ENCODE measurements at regions not wholly inside any gene's neighbourhood (a gene's known extent, or its start where the extent isn't known, plus 50 kb on each side); places are given as distances from the start of the nearest gene placed in this dataset.

- no peak for TF ChIP-seq NFIC (IDR thresholded peaks at IDR 0.05)
- TF ChIP-seq EP300 (IDR thresholded peaks at IDR 0.05; ENCODE audit: borderline replicate concordance) = no peak
- no peak for TF ChIP-seq CREB1 (IDR thresholded peaks at IDR 0.05; ENCODE audit: low read depth)
- no peak for TF ChIP-seq TAF1 (IDR thresholded peaks at IDR 0.05; ENCODE audit: low read depth)
- TF ChIP-seq CEBPB (IDR thresholded peaks at IDR 0.05) = no peak; the same call in 1 of the 2 replicates
- TF ChIP-seq RAD21 (IDR thresholded peaks at IDR 0.05; ENCODE audit: low read depth) = no peak
- no peak for TF ChIP-seq USF1 (IDR thresholded peaks at IDR 0.05)
- TF ChIP-seq ZBTB7A (IDR thresholded peaks at IDR 0.05; ENCODE audit: low read depth) = no peak
- no peak for TF ChIP-seq FOXM1 (IDR thresholded peaks at IDR 0.05; ENCODE audit: borderline replicate concordance, low read depth)
- TF ChIP-seq YY1 (IDR thresholded peaks at IDR 0.05; ENCODE audit: low read depth) = no peak
- no peak for TF ChIP-seq EGR1 (IDR thresholded peaks at IDR 0.05)
- no peak for TF ChIP-seq REST (IDR thresholded peaks at IDR 0.05; ENCODE audit: low read depth)
Observed at GRCh38 chr4:35125995-35126712, 1118.2 kb downstream of the ARAP2 start.

GRCh38 chr4:35138449-35138848 lies 1105.9 kb downstream of the ARAP2 start:
- TF ChIP-seq USF1 (IDR thresholded peaks at IDR 0.05) = no peak
- no peak for TF ChIP-seq NFIC (IDR thresholded peaks at IDR 0.05)
- TF ChIP-seq EP300 (IDR thresholded peaks at IDR 0.05; ENCODE audit: borderline replicate concordance) = no peak
- no peak for TF ChIP-seq TCF12 (IDR thresholded peaks at IDR 0.05; ENCODE audit: low read depth)
- TF ChIP-seq YY1 (IDR thresholded peaks at IDR 0.05; ENCODE audit: low read depth) = no peak
- TF ChIP-seq CEBPB (IDR thresholded peaks at IDR 0.05) = no peak

- no peak for TF ChIP-seq REST (IDR thresholded peaks at IDR 0.05; ENCODE audit: low read depth)
- no peak for TF ChIP-seq YY1 (IDR thresholded peaks at IDR 0.05; ENCODE audit: low read depth)
- TF ChIP-seq TEAD4 (IDR thresholded peaks at IDR 0.05) = no peak
- no peak for TF ChIP-seq RAD21 (IDR thresholded peaks at IDR 0.05; ENCODE audit: low read depth)
- no peak for TF ChIP-seq FOXM1 (IDR thresholded peaks at IDR 0.05; ENCODE audit: borderline replicate concordance, low read depth)
- no peak for TF ChIP-seq EGR1 (IDR thresholded peaks at IDR 0.05)
- no peak for TF ChIP-seq CEBPB (IDR thresholded peaks at IDR 0.05)
- TF ChIP-seq ZBTB7A (IDR thresholded peaks at IDR 0.05; ENCODE audit: low read depth) = no peak
- TF ChIP-seq NFIC (IDR thresholded peaks at IDR 0.05) = no peak
- no peak for TF ChIP-seq EP300 (IDR thresholded peaks at IDR 0.05; ENCODE audit: borderline replicate concordance)
- no peak for TF ChIP-seq TAF1 (IDR thresholded peaks at IDR 0.05; ENCODE audit: low read depth)
- no peak for TF ChIP-seq TCF12 (IDR thresholded peaks at IDR 0.05; ENCODE audit: low read depth)
- TF ChIP-seq CREB1 (IDR thresholded peaks at IDR 0.05; ENCODE audit: low read depth) = no peak
- TF ChIP-seq MAX (IDR thresholded peaks at IDR 0.05) = no peak
- TF ChIP-seq USF1 (IDR thresholded peaks at IDR 0.05) = no peak
Observed at GRCh38 chr4:35147761-35148160, 1096.6 kb downstream of the ARAP2 start.

- TF ChIP-seq ZBTB7A (IDR thresholded peaks at IDR 0.05; ENCODE audit: low read depth) (no peak), RAD21 (IDR thresholded peaks at IDR 0.05; ENCODE audit: low read depth) (peak; percentile 75)
Observed at GRCh38 chr4:35151816-35152572, 1092.3 kb downstream of the ARAP2 start.

GRCh38 chr4:35163168-35163567 lies 1081.1 kb downstream of the ARAP2 start:
- no peak for TF ChIP-seq CREB1 (IDR thresholded peaks at IDR 0.05; ENCODE audit: low read depth)

- TF ChIP-seq CREB1 (IDR thresholded peaks at IDR 0.05; ENCODE audit: low read depth) (no peak), YY1 (IDR thresholded peaks at IDR 0.05; ENCODE audit: low read depth) (no peak), EP300 (IDR thresholded peaks at IDR 0.05; ENCODE audit: borderline replicate concordance) (no peak), CEBPB (IDR thresholded peaks at IDR 0.05) (no peak), MAX (IDR thresholded peaks at IDR 0.05) (no peak), ZBTB7A (IDR thresholded peaks at IDR 0.05; ENCODE audit: low read depth) (no peak), TCF12 (IDR thresholded peaks at IDR 0.05; ENCODE audit: low read depth) (no peak), TEAD4 (IDR thresholded peaks at IDR 0.05) (no peak), FOXM1 (IDR thresholded peaks at IDR 0.05; ENCODE audit: borderline replicate concordance, low read depth) (no peak), EGR1 (IDR thresholded peaks at IDR 0.05) (no peak)
Observed at GRCh38 chr4:35164063-35164462, 1080.3 kb downstream of the ARAP2 start.
